Mucosa of descending colon (tissue), 3 donors: ENCODE measurements at regions not wholly inside any gene's neighbourhood (a gene's known extent, or its start where the extent isn't known, plus 50 kb on each side); places are given as distances from the start of the nearest gene placed in this dataset.

Experiments used
- ATAC-seq: fragments of 200-7000 bp; cut with Tn5 transposase; one replicate; pipeline ENCODE4 v1.9.1; 2020; ENCODE audit warnings: mild to moderate bottlenecking, moderate library complexity
- DNase-seq, 3 donors: peaks; one replicate each; pipeline ENCODE4 v3.0.0-alpha.2; 2020
- H3K36me3 ChIP-seq: fragments of 200-600 bp; one replicate; pipeline ENCODE4 v1.8.0; 2021; ENCODE audit warnings: low read depth, mild to moderate bottlenecking
- H3K4me1 ChIP-seq: fragments of 200-600 bp; one replicate; pipeline ENCODE4 v1.8.0; 2021; ENCODE audit warnings: low read depth, mild to moderate bottlenecking
- H3K4me3 ChIP-seq: fragments of 200-600 bp; one replicate; pipeline ENCODE4 v1.8.0; 2021; ENCODE audit warnings: mild to moderate bottlenecking
- H3K9me3 ChIP-seq: fragments of 200-600 bp; one replicate; pipeline ENCODE4 v1.8.0; 2021; ENCODE audit warnings: mild to moderate bottlenecking
- CTCF ChIP-seq: fragments of 200-600 bp; IDR thresholded peaks from one replicate; pipeline ENCODE4 v1.8.0; 2022; ENCODE audit warnings: antibody characterized with exemption, mild to moderate bottlenecking
- intact Hi-C, 2 donors: fragments of 100-400 bp; cut with DNase I in 1 of 2; cut with micrococcal nuclease in 1 of 2; formaldehyde crosslinking; loops; one replicate each; pipeline versions ENCODE4 v1.11.0 to v1.11.1; 2022; cut with DNase I, micrococcal nuclease
- donor health status: DM: no; HTN: no; CAD: no; lungs with moderate emphysema.
- donor health status: DM: no; HTN: no; CAD: no.
- donor health status: DM: no; HTN: yes; CAD: no.

GRCh38 chr22:48568736-48569330 lies 1258.8 kb downstream of the BRD1 start:
- ATAC-seq, result no peak
- Histone ChIP-seq H3K4me3 (no peak overlapping the region), H3K36me3 (no peaks in the 10 kb centered on the region), H3K4me1 (no peaks in the 10 kb centered on the region), H3K9me3 (no peaks in the 10 kb centered on the region)
- intact Hi-C loops, result no loop called here
- no peak for TF ChIP-seq CTCF
- peak in 1 of 3 donors; percentile 34 for DNase-seq

- ATAC-seq (no peak), DNase-seq (peak in 1 of 3 donors; percentile 17)
- no peak for TF ChIP-seq CTCF
- Histone ChIP-seq H3K4me3 (no peak overlapping the region), H3K9me3 (no peaks in the 10 kb centered on the region), H3K4me1 (no peaks in the 10 kb centered on the region), H3K36me3 (no peaks in the 10 kb centered on the region)
- intact Hi-C loops, result no loop called here
Measured at GRCh38 chr22:48567213-48567975, 1260.3 kb downstream of the BRD1 start.

GRCh38 chr22:48566741-48567140 lies 1260.9 kb downstream of the BRD1 start:
- intact Hi-C loops, result no loop called here
- H3K36me3 ChIP-seq, result no peaks in the 10 kb centered on the region
- no peak for TF ChIP-seq CTCF
- DNase-seq (peak in 1 of 3 donors; percentile 12), ATAC-seq (no peak)
- no peak overlapping the region for H3K4me3 ChIP-seq
- no peaks in the 10 kb centered on the region for H3K4me1 ChIP-seq
- H3K9me3 ChIP-seq, result no peaks in the 10 kb centered on the region

GRCh38 chr22:48565901-48566501 lies 1261.7 kb downstream of the BRD1 start:
- DNase-seq (no peak), ATAC-seq (no peak)
- Histone ChIP-seq H3K4me1 (no peaks in the 10 kb centered on the region), H3K4me3 (no peak overlapping the region), H3K9me3 (no peaks in the 10 kb centered on the region), H3K36me3 (no peaks in the 10 kb centered on the region)
- TF ChIP-seq CTCF, result no peak
- intact Hi-C loops, result no loop called here

- Histone ChIP-seq H3K36me3 (no peaks in the 10 kb centered on the region), H3K4me3 (no peak overlapping the region), H3K4me1 (no peaks in the 10 kb centered on the region), H3K9me3 (no peaks in the 10 kb centered on the region)
- peak in 1 of 3 donors; percentile 32 for DNase-seq
- TF ChIP-seq CTCF, result no peak
- no peak for ATAC-seq
- intact Hi-C loops, result no loop called here
Measured at GRCh38 chr22:48564995-48565394, 1262.7 kb downstream of the BRD1 start.
